HG03060 (cell line): ENCODE measurements at regions not wholly inside any gene's neighbourhood (a gene's known extent, or its start where the extent isn't known, plus 50 kb on each side); places are given as distances from the start of the nearest gene placed in this dataset.

Source experiments
- ATAC-seq: cut with Tn5 transposase; IDR thresholded peaks from one replicate; pipeline ENCODE4 v1.9.1; 2021; ENCODE audit warnings: low read depth, moderate number of reproducible peaks; ENCODE audit not compliant: unreplicated experiment

DNA sequence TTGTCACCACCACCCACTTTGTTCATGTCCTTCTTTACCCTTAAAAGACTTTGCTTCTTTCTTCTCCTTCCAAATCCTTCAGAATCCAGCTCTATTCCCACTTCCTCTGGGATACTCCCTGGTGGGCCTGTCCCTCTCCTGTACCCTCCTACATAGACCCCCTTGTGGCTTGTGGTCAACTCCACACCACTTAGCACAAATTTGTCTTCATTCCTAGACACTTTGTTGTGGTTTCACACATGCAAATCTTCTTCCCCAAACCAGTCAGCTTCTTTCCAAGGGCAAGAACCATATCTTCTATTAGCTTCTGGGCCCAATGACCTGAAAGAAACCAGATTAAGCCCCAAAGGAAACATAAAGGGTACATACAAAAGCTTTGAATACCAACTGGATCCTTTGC is 342.4 kb downstream of the TNS1 start:
- no peak for ATAC-seq

DNA sequence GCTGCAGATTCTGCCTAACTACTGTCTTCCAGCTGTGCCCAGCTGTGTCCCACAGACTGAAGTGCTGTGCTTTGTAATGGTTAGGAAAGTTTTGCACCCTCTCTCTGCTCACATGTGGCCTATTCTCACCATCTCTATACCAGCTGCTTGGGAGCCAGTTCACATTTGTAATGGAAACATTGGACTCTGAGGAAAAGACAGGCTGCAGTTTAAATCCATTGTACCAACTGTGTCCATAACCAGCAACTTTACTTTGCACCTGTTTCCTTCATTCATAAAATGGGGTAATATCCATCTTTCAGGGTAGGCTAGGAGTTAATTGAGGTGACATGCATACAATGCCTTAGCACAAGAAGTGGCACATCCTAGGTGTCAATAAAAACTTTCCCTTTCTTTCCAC is 344.0 kb downstream of the TNS1 start:
- ATAC-seq: no peak

DNA sequence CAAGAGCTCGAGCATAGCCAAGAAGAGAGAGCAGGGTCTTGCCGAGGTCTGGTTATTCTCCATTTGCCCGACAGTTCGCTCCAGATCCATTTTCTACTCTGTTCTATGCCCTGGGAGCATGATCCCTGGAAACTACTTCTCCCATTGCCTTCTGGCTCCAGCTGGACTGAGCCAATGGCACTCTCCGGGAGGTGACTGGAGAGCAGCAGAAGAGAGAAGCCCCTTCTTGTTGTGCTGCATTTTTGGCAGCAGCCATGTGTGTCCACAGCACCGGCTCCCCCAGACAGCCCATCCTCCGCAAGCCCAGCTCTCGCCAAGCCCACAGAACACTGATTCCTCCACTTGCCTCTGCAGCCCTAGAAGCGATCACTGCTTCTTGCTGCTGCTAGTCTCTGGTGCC is 345.5 kb downstream of the TNS1 start:
- no peak for ATAC-seq

DNA sequence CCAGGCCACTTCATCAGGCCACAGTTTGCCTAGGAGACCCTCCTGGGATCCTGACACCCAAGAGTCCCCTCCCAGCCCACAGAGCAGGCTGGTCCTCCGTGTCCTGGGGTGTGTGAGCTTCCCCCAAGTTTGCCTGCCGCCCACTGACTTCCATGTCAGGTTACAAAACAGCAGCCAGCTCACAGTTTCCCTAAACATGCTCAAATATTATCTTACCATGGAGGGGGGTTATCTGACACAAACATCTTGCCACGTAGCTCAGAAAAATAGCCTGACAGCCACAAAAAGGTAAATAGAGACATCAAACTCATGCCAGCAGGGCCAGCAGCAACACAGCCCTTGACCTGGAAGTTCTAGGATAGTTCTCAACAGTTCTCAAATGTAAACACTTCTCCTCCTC is 346.5 kb downstream of the TNS1 start:
- no peak for ATAC-seq

DNA sequence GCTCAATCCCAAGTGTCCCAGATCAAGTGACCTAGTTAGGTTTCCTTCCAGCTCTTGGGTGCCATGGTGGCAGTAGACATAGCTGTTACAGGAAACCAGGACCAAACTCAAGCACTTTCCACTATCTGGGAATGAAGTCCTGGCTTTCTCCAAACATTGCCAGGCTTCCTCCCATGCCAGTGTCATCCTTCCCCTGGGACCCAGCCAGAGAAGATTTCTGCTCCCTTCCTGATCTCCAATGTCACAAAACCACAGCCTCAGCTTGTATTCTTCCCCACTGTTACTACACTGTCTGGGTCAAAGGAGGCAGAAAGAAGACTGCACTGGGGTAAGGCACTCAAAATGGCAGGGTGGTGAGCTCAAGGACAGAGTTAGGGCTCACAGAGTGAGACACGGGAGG is 347.1 kb downstream of the TNS1 start:
- no peak for ATAC-seq

DNA sequence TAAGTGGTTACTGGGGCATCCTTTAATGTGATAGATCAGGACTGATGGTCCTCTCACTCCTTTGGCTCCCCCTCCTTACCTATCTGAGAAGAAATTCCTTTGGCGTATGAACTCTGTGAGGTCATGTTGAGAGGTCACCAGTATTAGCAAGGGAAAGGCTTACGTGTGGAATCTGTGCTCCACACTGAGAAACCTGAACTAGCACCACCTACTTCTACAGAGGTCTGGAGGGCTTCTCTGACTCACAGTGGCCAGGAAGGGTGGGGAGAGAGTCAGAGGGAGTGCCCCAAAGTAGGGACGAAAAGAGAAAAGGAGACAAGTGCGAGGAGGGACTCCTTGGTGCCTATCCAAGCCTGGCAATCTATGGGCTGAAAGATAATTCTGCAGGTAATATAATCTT is 348.6 kb downstream of the TNS1 start:
- no peak for ATAC-seq

DNA sequence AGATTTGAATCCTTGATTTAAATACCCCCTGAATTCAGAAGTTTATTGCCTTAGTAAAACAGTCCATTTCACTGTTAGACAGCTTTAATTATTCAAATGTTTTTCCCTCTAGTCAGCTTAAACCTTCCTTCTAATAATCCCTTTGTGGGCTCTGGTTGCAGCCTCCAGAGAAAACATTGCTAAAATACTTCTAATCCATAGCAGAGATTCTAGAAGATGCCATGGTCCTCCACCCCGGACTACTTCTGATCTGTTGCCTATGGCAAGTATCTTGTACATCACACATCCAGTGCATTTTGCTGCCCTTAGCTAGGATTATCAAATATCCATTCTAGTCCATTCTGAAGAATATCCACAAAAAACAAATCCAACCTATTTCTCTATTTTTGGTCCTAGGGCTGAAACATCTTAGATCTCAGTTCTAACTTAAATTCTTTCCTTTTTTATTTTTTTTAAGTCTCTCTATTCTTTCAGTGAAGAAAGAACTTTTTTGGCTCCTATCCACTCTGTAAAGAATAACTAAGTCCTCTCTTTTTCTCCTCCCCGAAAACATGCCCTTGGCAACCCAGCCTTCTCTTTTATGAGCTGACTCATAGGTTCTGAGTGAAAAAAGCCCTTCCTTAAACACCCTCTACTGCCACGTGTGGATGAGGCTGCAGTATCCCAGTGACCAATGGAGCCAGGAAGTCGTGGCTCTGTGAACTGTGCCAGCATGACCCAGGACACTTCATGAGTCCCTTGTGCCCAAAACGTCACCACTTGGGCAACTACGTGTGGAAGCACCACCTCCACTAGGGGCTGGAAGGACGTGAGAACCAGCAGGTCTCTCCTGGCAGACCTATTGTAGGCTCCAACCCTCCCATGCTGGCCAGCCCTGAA is 349.8 kb downstream of the TNS1 start:
- no peak for ATAC-seq

DNA sequence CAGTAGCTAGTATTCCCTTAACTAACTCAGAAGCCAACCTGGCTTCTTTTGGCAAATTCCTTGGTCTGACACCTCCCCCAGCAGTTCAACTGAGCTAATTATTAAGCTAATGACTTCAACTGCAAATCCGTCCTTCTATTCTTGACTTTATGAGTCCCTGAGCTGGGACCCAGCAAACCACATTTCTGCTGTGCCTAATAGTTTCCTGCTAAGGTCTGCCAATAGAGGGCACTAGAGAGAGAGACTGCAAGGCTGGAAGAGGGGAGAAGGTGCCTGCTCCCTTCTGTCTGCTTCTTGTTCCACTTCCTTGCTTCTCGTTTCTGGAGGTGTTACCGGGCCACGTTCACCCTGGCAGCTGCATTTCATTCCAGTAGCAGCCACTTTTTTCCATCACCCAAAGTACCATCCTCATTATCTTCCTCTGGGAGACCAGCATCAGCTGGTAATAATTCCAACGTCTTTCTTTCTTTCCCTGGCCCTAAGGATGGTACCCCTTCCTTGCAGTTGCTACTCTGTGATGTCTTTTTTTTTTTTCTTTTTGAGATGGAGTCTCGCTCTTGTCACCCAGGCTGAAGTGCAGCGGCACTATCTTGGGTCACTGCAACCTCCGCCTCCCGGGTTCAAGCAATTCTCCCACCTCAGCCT is 352.0 kb downstream of the TNS1 start:
- no peak for ATAC-seq

DNA sequence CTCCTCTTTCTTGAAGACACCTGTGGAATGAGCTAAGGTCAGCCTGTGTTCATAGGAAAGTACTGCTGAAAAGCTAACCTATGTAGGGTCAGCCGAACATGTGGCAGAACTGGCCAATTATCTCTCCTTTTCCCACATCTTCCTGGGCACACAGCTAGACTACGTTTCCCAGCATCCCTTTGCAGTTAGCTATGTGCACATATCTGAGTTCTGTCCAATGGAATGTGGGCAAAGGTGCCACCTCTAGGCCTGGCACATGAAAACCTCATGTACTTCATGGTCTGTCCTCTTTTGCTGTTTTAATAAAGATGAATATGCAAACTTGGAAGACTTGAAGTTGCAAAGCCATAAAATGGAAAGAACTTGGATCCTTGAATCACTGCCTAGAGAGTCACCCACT is 352.6 kb downstream of the TNS1 start:
- ATAC-seq: no peak

DNA sequence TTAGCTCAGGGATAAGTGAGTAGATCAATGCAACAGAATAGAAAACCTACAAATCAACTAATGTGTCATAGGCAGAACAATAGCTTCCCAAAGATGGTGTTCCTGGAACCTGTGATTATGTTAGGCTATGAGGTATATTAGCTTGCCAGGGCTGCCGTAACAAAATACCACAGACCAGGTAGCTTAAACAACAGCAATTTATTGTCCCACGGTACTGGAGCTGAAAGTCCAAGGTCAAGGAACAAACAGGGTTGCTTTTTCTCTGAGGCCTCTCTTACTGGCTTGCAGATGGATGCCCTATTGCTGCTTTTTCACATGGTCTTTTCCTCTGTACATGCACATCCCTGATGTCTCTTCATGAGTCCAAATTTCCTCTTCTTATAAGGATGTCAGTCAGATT is 354.9 kb downstream of the TNS1 start:
- ATAC-seq: no peak

DNA sequence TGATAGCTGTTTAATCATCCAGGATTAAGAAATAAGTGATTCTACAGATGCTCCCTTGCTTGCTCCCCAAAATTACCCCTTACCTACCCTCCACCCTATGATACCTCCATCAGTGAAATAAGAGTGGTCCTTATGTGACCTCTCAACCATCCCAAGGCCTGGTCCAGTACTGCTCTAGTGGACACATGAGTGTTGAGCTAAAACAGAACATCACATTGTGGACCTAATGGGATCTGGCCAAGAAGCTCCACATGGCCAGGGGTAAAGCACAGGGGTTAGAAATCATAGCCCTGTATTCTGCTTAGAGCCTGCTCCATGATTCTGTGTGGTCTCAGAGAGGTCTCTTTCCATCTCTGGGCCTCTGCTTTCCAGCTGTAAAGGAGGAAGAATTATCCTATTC is 355.6 kb downstream of the TNS1 start:
- ATAC-seq: no peak

DNA sequence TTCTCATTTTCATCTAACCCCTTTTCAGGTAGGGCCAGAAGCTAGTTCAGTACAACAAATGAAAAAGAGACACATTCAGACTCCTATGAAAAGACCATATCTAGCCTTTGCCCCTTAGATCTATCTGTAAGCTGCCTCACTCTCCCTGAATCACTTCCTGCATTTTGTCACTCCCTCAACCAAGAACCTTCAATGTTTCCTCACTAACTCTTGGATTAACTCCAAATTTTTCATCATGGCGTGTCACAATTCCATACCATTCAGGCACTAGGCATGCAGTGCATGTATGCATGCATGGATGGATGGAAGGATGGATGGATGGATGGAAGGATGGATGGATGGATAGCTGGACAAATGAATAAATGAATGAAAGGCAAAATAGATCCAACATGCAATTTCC is 356.9 kb downstream of the TNS1 start:
- no peak for ATAC-seq

DNA sequence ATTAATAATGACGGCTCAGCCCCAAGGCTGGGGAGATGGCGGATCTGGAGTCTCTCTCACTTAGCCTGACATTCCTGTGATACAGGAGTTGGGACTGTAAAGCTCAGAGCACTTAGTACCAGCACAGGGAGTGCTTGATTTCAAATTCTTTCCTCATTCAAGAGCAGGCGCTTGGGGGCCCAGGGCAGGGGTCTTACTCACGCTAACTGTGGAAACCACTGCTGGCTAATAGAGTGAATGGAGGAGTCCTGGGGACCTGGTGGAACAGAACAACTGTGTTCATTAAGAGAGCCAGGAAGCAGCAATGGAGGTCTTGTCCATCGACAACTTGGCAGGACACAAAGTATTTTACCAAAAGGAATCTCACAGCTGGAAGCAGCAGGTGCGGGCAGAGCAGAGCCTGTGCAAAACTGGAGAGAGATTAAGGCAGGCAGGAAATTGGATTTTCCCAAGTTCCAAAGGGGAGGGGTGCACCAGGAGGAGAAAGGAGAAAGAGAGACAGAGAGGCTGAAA is 358.9 kb downstream of the TNS1 start:
- no peak for ATAC-seq

DNA sequence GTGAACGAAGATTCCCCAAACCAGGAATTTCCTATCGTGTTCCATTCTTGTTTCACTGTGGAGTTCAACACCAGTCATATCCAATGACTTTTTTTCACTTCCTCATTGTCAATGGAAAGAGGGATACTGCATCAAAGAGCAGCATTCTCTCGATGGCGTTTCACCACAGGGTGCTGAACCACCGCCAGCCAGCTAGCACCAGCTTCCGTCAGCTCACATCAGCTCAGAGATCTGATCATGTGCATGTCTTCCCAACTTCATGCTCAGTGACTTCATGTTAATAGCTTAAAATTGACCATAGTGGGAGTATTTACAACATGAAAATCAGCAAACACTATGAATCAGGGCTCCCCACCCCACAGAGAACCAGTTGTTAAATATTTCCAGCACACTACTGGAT is 359.9 kb downstream of the TNS1 start:
- ATAC-seq: no peak

DNA sequence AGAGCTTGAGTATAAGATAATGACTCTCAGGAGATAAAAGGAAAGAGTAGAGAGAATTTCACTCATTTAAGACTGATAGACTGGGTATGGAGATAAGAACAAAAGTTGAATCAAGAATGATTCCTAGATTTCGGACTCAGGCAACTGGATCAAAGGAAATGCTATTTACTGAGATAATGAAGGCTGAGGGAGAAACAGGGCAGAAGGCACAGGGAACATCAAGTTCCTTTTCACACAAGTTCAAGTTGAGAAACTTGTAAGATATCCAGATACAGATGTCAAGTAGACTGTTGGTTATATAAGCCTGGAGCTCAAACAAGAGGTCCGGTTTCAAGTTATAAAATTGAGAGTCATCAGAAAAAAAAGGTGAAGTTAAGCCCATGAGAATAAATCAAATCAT is 360.8 kb downstream of the TNS1 start:
- ATAC-seq: no peak

DNA sequence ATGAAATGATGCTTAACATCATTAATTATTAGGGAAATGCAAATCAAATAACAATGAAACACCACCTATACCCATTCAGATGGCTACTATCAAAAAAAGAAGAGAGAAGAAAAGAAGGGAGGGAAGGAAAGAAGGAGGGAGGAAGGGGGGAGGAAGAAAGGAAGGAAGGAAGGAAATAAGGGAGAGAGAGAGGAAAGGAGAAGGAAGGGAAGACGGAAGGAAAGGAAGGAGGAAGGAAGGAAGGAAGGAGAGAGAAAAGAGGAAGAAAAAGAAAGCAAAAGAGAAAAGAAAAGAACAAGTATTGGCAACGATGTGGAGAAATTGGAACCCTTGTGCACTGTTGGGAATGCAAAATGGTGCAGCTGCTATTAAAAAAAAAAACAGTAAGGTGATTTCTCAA is 363.3 kb downstream of the TNS1 start:
- ATAC-seq: no peak

DNA sequence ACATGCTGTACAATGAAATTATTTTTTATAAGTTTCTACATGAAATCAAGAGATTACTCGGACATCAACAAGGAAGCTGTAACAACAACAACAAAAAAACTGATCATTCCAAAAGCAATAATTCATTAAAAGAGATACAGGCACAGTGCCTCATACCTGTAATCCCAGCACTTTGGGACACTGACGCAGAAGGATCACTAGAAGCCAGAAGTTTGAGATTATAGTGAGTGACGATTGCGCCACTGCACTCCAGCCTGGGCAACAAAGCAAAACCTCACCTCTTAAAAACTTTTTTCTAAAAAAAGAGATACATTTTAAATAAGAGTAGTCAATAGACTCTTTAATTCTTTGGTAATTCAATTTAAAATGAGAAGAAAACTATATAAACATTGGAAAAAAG is 364.3 kb downstream of the TNS1 start:
- no peak for ATAC-seq

DNA sequence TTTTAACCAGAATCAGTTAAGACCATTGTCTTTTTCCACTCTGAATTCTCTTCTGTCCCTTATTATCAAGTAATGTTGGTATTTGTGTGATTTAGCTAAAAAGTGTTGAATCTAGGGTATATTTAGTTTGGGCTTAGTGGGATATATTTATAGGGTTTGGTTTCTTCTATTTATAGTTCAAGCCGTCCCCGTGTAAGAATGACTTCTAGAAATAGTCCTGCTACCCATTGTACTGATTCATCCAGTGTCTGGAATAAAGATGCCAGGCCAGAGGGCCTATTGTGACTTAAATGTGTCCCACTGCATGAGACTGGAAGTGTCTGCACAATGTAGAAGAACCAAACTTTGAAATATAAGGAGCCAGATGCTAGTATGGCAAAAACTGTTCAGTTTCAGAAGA is 364.8 kb downstream of the TNS1 start:
- no peak for ATAC-seq

DNA sequence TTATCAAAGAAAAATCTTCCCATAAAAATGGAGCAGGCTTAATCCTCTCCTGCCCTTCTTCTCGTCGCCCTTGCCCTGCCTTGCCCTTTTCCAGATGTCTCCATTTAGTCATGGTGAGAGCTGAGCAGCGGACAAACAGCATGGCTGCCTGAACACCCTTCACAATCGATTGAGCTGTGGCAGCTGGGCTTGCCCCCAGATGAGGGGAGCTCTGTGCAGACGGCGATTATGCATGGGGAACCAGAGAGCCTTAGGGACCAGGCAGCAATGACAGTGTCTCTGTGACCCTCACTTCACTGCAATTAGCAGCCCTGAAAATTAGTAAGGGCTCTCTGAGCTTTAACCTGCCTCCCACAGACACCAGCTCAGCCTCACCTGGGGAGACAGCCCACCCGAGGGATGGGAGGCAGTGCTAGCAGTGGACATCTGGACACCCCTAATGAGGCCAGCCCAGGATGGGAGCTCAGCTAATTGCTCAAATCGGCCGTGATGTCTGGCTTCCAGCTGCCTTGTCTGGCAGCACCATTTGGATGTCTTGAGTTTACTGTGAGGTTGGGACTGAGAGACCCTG is 365.7 kb downstream of the TNS1 start:
- no peak for ATAC-seq

DNA sequence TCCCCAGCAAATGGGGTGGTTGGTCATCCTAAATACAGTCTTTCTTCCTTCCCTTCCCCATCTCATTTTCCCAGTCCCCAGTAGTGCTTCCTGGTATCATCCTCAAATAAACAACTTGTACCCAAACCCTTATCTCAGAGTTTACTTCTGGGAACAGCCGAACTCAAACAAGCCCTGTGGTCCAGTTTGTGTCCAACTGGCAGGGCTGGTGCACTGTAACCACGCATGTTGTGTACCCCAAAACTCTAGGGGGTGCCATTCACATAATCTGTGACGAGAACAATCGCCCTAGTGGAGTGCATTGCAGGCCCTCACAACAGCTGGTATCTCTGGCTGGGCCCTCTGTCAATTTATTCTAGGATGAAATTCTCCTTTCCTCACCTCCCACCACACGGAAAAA is 366.2 kb downstream of the TNS1 start:
- ATAC-seq: no peak

DNA sequence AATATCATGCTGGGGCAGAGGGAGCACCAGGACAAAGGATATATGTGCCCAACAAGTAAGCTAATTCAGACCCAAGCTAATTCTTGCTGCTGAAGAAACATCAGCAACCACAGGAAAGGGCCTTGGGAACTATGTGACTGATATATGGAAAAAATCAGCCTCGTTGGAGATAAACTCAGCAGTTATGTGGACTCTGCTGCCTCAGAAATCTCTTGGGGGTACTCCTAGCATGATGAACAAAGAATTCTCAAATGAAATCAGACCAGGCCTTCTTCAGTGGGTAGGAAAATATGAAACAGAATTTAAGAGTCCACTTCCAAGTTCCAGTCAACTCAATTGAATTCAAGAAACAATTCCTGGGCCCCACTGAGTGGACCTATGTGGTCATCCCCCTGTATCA is 367.9 kb downstream of the TNS1 start:
- ATAC-seq: no peak

DNA sequence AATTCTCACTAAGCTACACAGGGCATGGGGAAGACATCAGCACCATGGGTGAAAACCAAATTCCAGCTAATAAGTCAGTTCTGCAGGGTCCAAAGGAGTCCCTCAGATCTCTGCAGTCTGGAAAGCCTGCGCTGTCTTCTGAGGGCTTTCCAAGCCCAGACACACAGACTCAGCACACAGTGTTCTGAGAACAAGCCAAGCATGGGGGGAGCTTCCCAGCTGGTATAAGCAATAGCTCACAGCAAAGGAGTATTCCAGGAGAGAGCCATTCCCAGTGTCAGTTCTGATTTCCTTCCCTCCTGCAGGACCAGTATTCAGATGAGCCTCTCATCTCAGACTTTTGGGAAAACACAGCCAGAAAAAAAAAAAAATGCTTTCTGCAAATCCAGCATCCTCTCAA is 370.8 kb downstream of the TNS1 start:
- ATAC-seq: no peak
